Activated CD4-positive, alpha-beta T cell treated with anti-CD3 and anti-CD28 coated beads, Interleukin-2, amount 50 U/mL, for 16 hours (primary cell): ENCODE measurements at regions not wholly inside any gene's neighbourhood (a gene's known extent, or its start where the extent isn't known, plus 50 kb on each side); places are given as distances from the start of the nearest gene placed in this dataset.
"Not testable (repeated sequence)": the region's sequence is repeated elsewhere in the genome, so short reads cannot be mapped to it uniquely, and the experiment has no call there.

Experiments
- DNase-seq: peaks from one replicate; pipeline ENCODE4 v3.0.0-alpha.2; 2020

DNA sequence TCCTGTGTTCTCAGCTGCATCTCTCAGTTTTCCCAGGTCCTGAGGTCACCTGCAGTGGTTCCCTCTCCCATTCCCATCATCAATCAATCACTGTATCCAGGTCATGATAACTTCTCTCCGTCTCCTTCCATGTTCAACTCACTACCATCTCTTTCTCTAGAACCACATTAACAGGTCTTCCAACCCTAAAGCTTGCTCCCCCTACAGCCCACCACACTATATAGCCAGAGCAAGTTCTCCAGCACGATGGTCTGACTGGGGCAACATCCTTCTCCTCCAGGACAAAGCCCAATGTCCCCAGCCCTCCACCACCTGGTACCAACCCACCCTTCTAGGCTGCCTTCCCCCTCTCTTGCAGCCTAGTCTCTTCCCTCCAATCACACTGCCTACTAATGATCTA, 241.6 kb downstream of the CDK5RAP2 start:
- DNase-seq: no peak

DNA sequence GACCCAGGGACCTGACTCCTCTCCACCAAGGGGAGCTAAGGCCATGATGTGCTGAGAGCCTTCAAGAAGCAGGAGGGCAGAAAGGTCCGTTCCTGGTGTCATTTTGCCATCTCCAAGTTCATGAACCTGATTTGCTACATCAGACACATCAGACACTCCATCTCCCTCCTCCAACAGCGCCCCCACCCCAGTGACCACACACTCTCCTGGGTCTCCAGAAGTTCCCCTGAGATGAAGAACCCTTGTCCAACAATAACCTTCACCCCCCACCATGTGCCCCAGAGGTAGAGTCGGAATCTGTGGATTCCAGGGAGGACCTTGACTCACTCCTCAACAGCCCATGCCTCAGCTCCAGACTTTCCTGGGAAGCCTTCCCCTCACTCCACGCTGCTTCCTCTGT, 242.8 kb downstream of the CDK5RAP2 start:
- DNase-seq: no peak

DNA sequence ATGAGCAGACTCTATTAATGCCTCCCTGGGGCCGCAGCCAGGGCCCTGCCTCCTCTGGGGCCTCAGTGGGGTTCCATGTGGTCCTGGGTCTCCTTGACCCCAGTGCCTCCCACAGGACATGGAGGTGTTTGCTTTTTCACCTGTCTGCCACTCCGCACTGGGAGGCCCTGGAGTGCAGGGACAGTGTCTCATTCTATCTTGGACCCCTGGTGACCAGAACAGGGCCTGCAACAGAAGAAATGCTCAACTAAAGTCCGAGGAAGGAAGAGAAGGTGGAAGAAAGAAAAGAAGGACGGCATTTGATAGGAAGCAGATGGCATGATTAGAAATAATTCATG, 243.2 kb downstream of the CDK5RAP2 start:
- DNase-seq: no peak

DNA sequence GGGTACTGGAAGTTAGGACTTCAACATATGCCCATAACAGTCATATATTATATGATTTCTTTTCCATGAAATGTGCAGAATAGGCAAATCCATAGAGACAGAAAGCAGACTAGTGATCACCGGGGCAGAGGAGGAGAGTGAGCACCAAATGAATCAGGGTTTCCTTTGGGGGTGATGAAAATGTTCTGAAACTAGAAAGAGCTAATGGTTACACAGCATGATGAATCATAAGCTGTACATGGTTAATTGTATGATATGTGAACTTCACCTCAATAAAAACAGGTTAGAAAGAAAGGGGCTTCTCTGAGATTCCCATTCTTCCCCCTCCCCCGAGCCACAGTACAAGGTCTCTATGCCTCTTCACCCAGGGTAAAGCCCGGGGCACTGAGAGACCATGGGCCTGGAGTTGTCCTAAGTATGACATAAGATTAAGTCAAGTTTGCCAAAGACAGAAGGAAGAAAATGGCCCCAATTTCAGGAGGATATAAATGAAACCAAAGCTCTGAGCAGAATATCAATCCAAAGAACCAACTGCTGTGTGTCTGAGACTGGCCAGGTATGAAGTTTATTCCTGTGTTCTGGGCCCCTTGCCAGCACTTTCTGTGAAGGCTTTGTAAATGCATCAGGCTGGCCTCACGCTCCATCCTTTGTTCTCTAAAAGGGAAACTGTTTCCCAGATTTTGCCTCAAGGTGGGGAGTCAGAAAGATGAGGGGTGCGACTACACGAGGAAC, 243.8 kb downstream of the CDK5RAP2 start:
- peak; percentile 36 for DNase-seq

DNA sequence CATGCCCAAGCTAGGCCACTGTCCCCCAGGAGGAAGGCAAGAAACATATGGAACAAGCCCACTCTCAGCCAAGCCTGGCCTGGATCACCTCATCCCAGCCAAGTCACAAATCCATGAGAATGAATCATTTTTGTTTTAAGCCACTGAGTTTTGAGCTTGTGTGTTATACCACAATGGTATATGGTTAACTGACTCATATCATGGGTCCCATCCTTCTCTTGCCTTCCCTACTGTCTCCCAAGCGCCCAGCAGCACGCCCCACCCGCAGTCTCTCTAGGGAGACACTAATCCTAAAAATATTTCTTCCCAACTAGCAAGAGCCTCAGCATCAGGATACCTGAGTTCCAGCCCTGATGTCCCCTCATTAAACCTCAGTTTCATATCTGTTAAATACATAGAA, 248.1 kb downstream of the CDK5RAP2 start:
- DNase-seq: no peak

GRCh38 chr9:120330031-120330430, 249.9 kb downstream of the CDK5RAP2 start:
- no peak for DNase-seq

DNA sequence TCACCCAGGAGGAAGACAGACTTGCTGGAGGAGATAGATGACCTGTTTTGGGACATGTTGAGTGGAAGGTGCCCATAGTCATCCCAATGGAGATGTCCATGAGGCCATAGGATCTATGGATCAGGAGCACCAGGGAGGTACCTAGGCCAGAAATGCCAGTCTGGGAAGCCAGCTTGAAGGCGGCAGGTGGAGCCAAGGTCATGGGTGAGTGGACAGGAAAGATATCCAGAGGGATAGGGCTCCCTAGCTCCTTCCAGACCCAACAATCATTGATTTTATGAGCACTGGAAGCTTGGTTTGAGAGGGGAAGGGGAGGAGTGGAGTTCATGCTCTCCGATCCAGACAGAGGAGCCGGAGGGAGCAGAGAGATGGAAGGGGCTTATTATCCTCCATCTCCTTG, 252.6 kb downstream of the CDK5RAP2 start:
- DNase-seq: no peak

DNA sequence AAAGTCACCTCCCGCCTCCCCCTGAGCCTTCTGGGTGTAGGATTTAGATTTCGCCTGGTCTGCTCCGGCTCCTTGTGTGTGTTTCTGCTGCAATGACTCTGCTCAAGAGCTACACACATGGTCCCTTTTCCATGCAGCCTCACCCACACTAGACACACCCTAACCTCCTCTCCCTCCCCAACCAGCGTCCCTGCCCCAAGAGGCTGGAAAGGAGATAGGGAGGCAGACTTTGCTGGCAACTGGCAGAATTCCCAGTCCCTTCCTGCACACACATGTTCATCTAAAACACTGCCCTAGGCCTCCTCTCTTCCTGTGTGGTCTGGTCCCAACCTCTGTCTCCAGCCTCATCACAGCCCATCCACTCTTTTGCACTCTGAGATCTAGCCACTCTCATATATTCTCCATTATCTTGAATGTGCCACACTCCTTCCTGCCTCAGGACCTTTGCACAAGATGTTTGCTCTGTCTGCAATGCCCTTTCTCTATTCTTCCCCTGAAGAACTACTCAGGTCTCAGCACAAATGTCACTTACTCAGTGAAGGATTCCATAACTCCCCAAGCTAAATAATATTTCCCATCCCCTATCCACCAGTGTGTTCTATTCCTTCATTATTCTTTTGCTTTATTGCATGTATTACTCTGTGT, 253.8 kb downstream of the CDK5RAP2 start:
- DNase-seq: no peak

GRCh38 chr9:120324996-120325642, 254.8 kb downstream of the CDK5RAP2 start:
- no peak for DNase-seq

GRCh38 chr9:120324461-120324860, 255.5 kb downstream of the CDK5RAP2 start:
- no peak for DNase-seq

DNA sequence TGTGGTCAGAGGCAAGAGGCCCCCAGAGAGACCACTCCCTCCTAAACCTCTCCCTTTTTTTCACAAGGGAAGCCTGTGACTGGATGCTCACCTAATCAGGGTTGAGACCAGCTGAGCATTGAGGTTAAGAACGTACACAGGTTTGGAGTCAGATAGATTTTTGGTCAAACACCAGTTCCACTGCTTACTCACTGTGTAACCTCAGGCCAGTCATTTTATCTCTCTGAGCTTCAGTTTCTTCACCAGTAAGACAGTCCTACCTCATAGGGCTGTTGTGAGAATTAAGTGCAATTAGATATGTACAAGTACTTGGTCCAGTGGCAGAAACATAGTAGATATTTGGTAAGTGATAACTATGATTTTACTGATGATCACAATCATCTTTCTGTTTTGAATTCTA, 256.8 kb downstream of the CDK5RAP2 start:
- no peak for DNase-seq

DNA sequence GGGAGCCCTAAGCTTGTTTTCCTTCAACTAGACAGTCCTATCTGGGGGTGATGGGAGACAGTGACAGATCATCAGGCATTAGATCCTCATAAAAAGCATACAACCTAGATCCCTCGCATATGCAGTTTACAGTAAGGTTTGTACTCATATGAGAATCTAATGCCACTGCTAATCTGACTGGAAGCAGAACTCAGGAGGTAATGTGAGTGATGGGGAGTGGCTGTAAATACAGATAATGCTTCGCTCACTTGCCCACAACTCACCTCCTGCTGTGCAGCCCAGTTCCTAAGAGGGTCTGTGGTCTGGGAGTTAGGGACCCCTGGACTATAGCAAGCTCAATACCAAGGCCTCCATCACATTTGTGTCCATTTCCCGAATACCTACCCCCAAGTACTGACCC, 260.5 kb downstream of the CDK5RAP2 start:
- DNase-seq: no peak

DNA sequence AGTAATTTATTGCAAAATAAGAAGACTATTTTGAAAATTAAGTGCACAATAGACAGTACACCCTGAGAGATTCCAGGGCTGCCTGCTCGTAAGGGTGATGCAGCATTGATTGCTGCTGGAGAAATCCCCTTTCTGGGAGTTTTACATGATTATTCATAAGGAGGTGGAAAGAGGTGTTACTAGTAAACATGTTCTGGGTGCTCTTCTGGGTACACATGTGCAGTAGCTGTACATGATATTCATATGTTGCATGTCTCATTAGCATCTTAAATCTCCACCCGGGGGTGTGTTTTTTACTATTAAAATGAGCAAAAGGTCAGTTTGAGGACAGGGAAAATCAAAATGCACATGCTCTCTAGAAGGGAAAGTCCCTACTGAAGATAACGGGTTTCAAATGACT, 264.8 kb downstream of the CDK5RAP2 start:
- no peak for DNase-seq

- no peak for DNase-seq
These were observed 267.9 kb downstream of the CDK5RAP2 start for GRCh38 chr9:120312031-120312430.

GRCh38 chr9:120310035-120310434, 269.9 kb downstream of the CDK5RAP2 start:
- no peak for DNase-seq

GRCh38 chr9:120308495-120308894, 271.5 kb downstream of the CDK5RAP2 start:
- DNase-seq: no peak

DNA sequence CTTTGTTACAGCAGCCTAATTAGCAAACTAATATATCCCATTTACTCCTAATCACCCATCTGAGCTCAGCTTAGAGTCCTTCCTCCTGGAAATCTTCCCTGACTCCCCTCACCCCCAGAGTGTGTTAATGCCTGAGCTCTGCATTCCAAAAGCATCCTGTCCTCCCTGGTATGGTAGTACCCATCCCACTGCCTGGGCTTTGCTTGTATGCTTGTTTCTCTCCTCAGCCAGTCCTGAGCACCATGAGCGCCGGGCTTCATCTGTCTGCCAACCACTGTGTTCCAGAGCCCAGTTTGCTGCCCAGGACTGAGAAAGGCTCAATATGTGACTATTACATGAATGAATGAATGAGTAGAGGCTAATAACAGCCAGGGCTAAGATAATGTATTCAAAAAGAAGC, 272.4 kb downstream of the CDK5RAP2 start:
- no peak for DNase-seq

DNA sequence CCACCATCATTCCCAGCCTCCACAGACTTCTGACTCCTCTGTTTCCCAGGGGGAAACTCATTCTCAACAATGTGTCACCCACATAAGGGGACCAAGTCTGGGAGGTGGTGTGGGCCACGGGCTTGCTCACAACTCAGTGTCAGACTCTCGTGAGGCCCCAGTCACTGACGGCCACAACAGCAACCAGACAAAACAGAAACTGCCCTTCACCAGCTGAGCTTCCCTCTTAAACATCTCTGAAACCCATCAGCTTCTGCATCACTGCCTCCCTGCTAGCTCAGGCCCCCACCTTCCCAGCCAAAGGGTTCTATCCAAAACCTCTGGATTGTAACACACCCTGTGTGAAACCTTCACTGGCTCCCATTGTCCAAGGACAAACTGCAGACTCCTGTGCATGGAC, 273.4 kb downstream of the CDK5RAP2 start:
- DNase-seq: no peak

GRCh38 chr9:120306088-120306487, 273.9 kb downstream of the CDK5RAP2 start:
- no peak for DNase-seq

DNA sequence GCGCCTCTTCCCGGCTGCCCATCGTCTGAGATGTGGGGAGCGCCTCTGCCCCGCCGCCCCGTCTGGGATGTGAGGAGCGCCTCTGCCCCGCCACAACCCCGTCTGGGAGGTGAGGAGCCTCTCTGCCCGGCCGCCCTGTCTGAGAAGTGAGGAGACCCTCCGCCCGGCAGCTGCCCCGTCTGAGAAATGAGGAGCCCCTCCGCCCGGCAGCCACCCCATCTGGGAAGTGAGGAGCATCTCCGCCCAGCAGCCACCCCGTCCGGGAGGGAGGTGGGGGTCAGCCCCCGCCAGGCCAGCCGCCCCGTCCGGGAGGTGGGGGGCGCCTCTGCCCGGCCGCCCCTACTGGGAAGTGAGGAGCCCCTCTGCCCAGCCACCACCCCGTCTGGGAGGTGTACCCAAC, 275.1 kb downstream of the CDK5RAP2 start:
- DNase-seq: not testable (repeated sequence)

- DNase-seq: no peak
These were observed 276.4 kb downstream of the CDK5RAP2 start for GRCh38 chr9:120303519-120303918.

- no peak for DNase-seq
These were observed 280.2 kb downstream of the CDK5RAP2 start for GRCh38 chr9:120299785-120300184.

- DNase-seq: no peak
These were observed 286.0 kb downstream of the CDK5RAP2 start for GRCh38 chr9:120294003-120294402.

DNA sequence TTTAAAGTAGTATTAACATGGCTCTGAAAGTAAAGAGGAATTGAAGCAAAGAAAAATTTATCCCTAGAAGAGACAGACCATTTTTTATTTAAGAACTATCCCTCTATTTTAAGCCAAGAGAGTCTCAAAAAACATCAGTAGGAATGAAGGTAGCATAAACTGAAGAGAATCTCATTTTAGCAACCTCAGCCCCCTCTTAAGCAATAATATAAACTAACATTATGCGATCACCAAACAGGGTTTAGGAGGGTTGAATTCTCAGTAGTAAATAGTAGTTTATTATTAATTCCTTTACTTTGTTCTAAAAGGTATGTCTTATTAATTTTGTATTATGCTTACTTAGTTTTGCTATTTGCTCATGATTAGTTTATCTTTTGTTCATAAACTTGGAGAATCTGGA, 287.4 kb downstream of the CDK5RAP2 start:
- DNase-seq: no peak

DNA sequence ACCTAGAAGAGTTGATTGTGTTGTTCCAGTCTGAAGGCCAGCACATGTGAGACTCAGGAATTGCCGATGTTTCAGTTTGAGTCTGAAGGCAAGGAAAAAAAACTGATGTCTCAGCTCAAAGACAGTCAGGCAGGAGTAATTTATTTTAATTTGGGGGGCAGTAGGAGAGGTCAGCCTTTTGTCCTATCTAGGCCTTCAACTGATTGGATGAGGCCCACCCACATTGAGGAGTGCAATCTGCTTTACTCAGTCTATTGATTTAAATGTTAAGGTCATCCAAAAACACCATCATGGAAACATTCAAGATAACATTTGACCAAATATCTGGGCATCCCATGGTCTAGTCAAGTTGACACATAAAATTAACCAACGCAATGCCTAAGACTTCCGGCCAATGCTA, 288.9 kb downstream of the CDK5RAP2 start:
- no peak for DNase-seq
